ENCODE measurements at regions not wholly inside any gene's neighbourhood (a gene's known extent, or its start where the extent isn't known, plus 50 kb on each side); places are given as distances from the start of the nearest gene placed in this dataset.
A peak's percentile ranks its signal among the peaks of the same experiment; 100 is the strongest.

GRCh38 chr17:27396045-27396444 is 60.2 kb upstream of the KSR1 start:
- peak; percentile 20 for DNase-seq (ENCODE audit: low spot score)
- no peak for TF ChIP-seq CTCF (IDR thresholded peaks at IDR 0.05)
- H3K4me1 Mint-ChIP-seq (ENCODE audit: low read depth), result peaks cover 24% of the 10 kb centered on the region
- no peaks in the 10 kb centered on the region for H3K27me3 Mint-ChIP-seq (ENCODE audit: low read depth)
- no peak overlapping the region for H3K4me3 Mint-ChIP-seq (ENCODE audit: unreplicated experiment)
- H3K27ac Mint-ChIP-seq (ENCODE audit: unreplicated experiment), result peak overlapping the region; percentile 71
- H3K9me3 Mint-ChIP-seq (ENCODE audit: low read depth), result peaks cover 12% of the 10 kb centered on the region
- peaks cover 6% of the 10 kb centered on the region for H3K36me3 Mint-ChIP-seq (ENCODE audit: low read depth)

DNA sequence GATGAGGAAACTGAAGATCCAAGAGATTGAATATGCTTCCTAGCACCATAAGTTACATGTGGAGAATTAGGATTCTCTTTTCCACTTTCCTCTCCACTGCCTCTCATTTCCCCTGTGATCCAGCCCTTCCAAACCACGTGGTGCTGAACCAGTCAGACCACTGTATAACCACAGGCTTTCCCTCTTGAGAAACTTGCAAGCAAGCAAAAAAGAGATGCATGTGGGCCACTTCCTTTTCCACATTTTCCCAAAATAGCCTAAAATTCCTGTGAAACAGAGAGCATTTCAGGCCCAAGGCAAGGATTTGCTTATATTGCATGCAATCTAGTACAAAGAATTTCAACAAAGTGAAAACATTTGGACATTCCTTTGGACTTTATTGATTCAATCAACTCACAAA is 59.3 kb upstream of the KSR1 start:
- Mint-ChIP-seq H3K9me3 (ENCODE audit: low read depth) (peaks cover 12% of the 10 kb centered on the region), H3K27me3 (ENCODE audit: low read depth) (no peaks in the 10 kb centered on the region), H3K4me1 (ENCODE audit: low read depth) (peaks cover 20% of the 10 kb centered on the region), H3K36me3 (ENCODE audit: low read depth) (peaks cover 6% of the 10 kb centered on the region), H3K4me3 (ENCODE audit: unreplicated experiment) (no peak overlapping the region), H3K27ac (ENCODE audit: unreplicated experiment) (peak overlapping the region; percentile 71)
- TF ChIP-seq CTCF (IDR thresholded peaks at IDR 0.05), result no peak
- DNase-seq (ENCODE audit: low spot score), result peak; percentile 7

DNA sequence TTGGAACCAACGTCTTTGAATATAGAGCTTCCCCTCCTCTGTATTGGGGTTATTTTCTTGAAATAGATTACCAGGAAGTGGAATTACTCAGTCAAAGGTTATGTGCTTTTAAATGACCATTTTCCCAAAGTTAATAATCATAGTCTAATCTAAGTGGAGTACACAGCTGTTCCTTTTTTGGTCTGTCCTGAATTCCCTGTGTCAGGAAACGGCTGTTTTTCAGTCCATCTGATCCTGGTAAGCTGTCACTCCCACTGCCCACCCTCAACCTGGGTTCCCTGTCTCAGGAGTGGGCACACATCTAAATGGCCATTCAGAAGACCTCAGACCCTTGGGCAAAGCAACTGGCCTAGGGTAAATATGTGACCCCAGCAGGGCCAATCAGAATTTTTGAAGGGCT is 57.6 kb upstream of the KSR1 start:
- H3K4me1 Mint-ChIP-seq (ENCODE audit: low read depth), result peaks cover 20% of the 10 kb centered on the region
- H3K9me3 Mint-ChIP-seq (ENCODE audit: low read depth), result peaks cover 12% of the 10 kb centered on the region
- H3K36me3 Mint-ChIP-seq (ENCODE audit: low read depth), result peaks cover 6% of the 10 kb centered on the region
- H3K27me3 Mint-ChIP-seq (ENCODE audit: low read depth), result no peaks in the 10 kb centered on the region
- H3K27ac Mint-ChIP-seq (ENCODE audit: unreplicated experiment), result no peak overlapping the region
- no peak overlapping the region for H3K4me3 Mint-ChIP-seq (ENCODE audit: unreplicated experiment)
- DNase-seq (ENCODE audit: low spot score), result peak; percentile 8
- TF ChIP-seq CTCF (IDR thresholded peaks at IDR 0.05), result no peak

DNA sequence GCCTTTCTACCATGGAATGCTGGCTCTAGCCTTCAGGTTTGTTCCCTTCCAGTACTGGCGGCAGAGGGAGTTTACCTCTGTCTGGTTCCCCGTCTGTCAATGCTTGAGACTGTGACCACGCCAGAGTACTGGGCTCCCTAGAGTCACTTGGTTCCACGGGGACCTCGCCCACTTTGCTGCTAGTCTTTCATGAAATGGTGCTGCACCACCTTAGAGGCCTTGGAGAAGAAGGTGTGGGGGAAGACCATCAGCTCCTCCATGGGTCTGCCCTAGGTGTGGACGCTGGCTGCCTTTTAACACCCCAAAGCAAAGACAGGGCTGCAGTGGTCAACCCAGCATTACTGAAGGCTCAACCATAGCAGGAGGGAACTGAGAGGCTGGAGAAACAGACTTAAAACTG is 55.3 kb upstream of the KSR1 start:
- Mint-ChIP-seq H3K27ac (ENCODE audit: unreplicated experiment) (no peak overlapping the region), H3K4me1 (ENCODE audit: low read depth) (peaks cover 21% of the 10 kb centered on the region), H3K36me3 (ENCODE audit: low read depth) (no peaks in the 10 kb centered on the region), H3K4me3 (ENCODE audit: unreplicated experiment) (no peak overlapping the region), H3K27me3 (ENCODE audit: low read depth) (no peaks in the 10 kb centered on the region), H3K9me3 (ENCODE audit: low read depth) (no peaks in the 10 kb centered on the region)
- TF ChIP-seq CTCF (IDR thresholded peaks at IDR 0.05), result no peak
- DNase-seq (ENCODE audit: low spot score), result peak; percentile 51

DNA sequence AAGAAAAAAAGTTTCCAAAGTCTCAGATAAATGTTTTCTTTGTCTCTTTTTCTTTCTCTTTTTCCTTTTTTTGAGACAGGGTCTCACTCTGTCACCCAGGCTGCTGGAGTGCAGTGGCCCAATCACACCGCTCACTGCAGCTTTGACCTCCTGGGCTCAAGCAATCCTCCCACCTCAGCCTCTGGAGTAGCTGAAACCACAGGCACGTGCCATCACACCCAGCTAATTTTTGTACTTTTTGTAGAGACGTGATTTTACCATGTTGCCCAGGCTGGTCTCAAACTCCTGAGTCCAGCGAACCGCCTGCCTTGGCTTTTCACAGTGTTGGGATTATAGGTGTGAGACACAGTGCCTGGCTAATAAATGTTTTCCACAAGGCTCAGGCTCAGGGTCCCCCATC is 53.3 kb upstream of the KSR1 start:
- no peak overlapping the region for H3K4me3 Mint-ChIP-seq (ENCODE audit: unreplicated experiment)
- TF ChIP-seq CTCF (IDR thresholded peaks at IDR 0.05), result no peak
- no peaks in the 10 kb centered on the region for H3K27me3 Mint-ChIP-seq (ENCODE audit: low read depth)
- DNase-seq (ENCODE audit: low spot score), result peak; percentile 36
- H3K36me3 Mint-ChIP-seq (ENCODE audit: low read depth), result no peaks in the 10 kb centered on the region
- no peaks in the 10 kb centered on the region for H3K9me3 Mint-ChIP-seq (ENCODE audit: low read depth)
- no peak overlapping the region for H3K27ac Mint-ChIP-seq (ENCODE audit: unreplicated experiment)
- H3K4me1 Mint-ChIP-seq (ENCODE audit: low read depth), result peaks cover 12% of the 10 kb centered on the region

All from chondrocyte (in vitro differentiated cells).